Kidney epithelial cell (primary cell): ENCODE measurements at regions not wholly inside any gene's neighbourhood (a gene's known extent, or its start where the extent isn't known, plus 50 kb on each side); places are given as distances from the start of the nearest gene placed in this dataset.
"Not testable (repeated sequence)": the region's sequence is repeated elsewhere in the genome, so short reads cannot be mapped to it uniquely, and the experiment has no call there.

ENCODE experiments used
- DNase-seq: peaks from one replicate; pipeline ENCODE4 v3.0.0-alpha.2; 2010; ENCODE audit warnings: low read depth
- H3K27me3 ChIP-seq: 2 replicates; pipeline ENCODE4 v1.6.0; 2011; ENCODE audit warnings: low read length; ENCODE audit not compliant: control insufficient read depth, insufficient read depth
- H3K36me3 ChIP-seq: 2 replicates; pipeline ENCODE4 v1.5.1; 2011; ENCODE audit warnings: low read length; ENCODE audit not compliant: control insufficient read depth, insufficient read depth
- H3K4me3 ChIP-seq: 2 replicates; pipeline ENCODE4 v1.5.1; 2011; ENCODE audit warnings: low read depth, mild to moderate bottlenecking, control low read depth, low read length
- CTCF ChIP-seq: IDR thresholded peaks from 2 replicates; pipeline ENCODE4 v1.5.1; 2011; ENCODE audit warnings: mild to moderate bottlenecking, moderate library complexity, low read length, control low read depth, inconsistent platforms; ENCODE audit not compliant: insufficient read depth, poor library complexity, severe bottlenecking

GRCh38 chr12:9333161-9333560, 125.0 kb upstream of the PZP start:
- DNase-seq = no peak
- no peak for TF ChIP-seq CTCF
- Histone ChIP-seq H3K36me3 (no peaks in the 10 kb centered on the region), H3K4me3 (no peak overlapping the region), H3K27me3 (no peaks in the 10 kb centered on the region)

GRCh38 chr12:9332564-9332963, 124.4 kb upstream of the PZP start:
- no peaks in the 10 kb centered on the region for H3K27me3 ChIP-seq
- no peak for TF ChIP-seq CTCF
- no peaks in the 10 kb centered on the region for H3K36me3 ChIP-seq
- DNase-seq = no peak
- H3K4me3 ChIP-seq = no peak overlapping the region

- Histone ChIP-seq H3K4me3 (no peak overlapping the region), H3K27me3 (no peaks in the 10 kb centered on the region), H3K36me3 (no peaks in the 10 kb centered on the region)
- peak; percentile 99 for TF ChIP-seq CTCF
- DNase-seq = no peak
Measured at GRCh38 chr12:9331218-9331626, 123.0 kb upstream of the PZP start.

GRCh38 chr12:9329019-9329418, 120.8 kb upstream of the PZP start:
- TF ChIP-seq CTCF = no peak
- Histone ChIP-seq H3K36me3 (no peaks in the 10 kb centered on the region), H3K4me3 (no peak overlapping the region), H3K27me3 (peaks cover 3% of the 10 kb centered on the region)
- DNase-seq = no peak

- Histone ChIP-seq H3K27me3 (peaks cover 3% of the 10 kb centered on the region), H3K4me3 (no peak overlapping the region), H3K36me3 (no peaks in the 10 kb centered on the region)
- TF ChIP-seq CTCF = no peak
- no peak for DNase-seq
Measured at GRCh38 chr12:9328065-9328464, 119.9 kb upstream of the PZP start.

- no peak for TF ChIP-seq CTCF
- no peak for DNase-seq
- no peaks in the 10 kb centered on the region for H3K36me3 ChIP-seq
- H3K4me3 ChIP-seq = no peak overlapping the region
- peaks cover 3% of the 10 kb centered on the region for H3K27me3 ChIP-seq
Measured at GRCh38 chr12:9327320-9327719, 119.1 kb upstream of the PZP start.

GRCh38 chr12:9326849-9327248, 118.7 kb upstream of the PZP start:
- H3K36me3 ChIP-seq, H3K27me3 ChIP-seq, H3K4me3 ChIP-seq, DNase-seq: not testable (repeated sequence)
